Peyer's patch (tissue), 4 donors: ENCODE measurements at regions not wholly inside any gene's neighbourhood (a gene's known extent, or its start where the extent isn't known, plus 50 kb on each side); places are given as distances from the start of the nearest gene placed in this dataset.

Experiments used
- DNase-seq, 3 donors: peaks; one replicate each; pipeline ENCODE4 v3.0.0-alpha.2; 2017 to 2019
- H3K27ac ChIP-seq, 4 donors: fragments of 200-600 bp; sonication (generic); one replicate each; pipeline ENCODE4 v1.5.1; 2016 to 2019
- H3K27me3 ChIP-seq, 2 donors: fragments of 200-600 bp; sonication (generic); one replicate each; pipeline ENCODE4 v1.5.1; 2019
- H3K36me3 ChIP-seq, 3 donors: fragments of 200-600 bp; sonication (generic); one replicate each; pipeline ENCODE4 v1.5.1; 2016 to 2019
- H3K4me1 ChIP-seq, 4 donors: fragments of 200-600 bp; sonication (generic); one replicate each; pipeline ENCODE4 v1.5.1; 2016 to 2019
- H3K4me3 ChIP-seq, 4 donors: fragments of 200-600 bp; sonication (generic); 1 replicate in 3 of 4; 2 replicates in 1 of 4; pipeline ENCODE4 v1.5.1; 2016 to 2019; ENCODE audit warnings: mild to moderate bottlenecking in 1 of 4
- H3K9me3 ChIP-seq, 4 donors: fragments of 200-600 bp; sonication (generic); one replicate each; pipeline ENCODE4 v1.5.1; 2016 to 2019; ENCODE audit warnings: mild to moderate bottlenecking in 1 of 4
- POLR2A ChIP-seq, 2 donors: fragments of 450-650 bp; IDR thresholded peaks; one replicate each; pipeline ENCODE4 v1.5.1; 2017; ENCODE audit warnings: antibody characterized with exemption in 2 of 2, mild to moderate bottlenecking in 2 of 2, moderate library complexity in 2 of 2
- TF ChIP-seq, protein P1 (sequence below), 6 experiments: fragments of 450-650 bp in 4 of 6; fragments of 200-600 bp in 2 of 6; sonication (generic) in 1 of 6; IDR thresholded peaks; one replicate each; pipeline ENCODE4 v1.5.1; 2017 to 2019; ENCODE audit warnings: antibody characterized with exemption in 6 of 6, mild to moderate bottlenecking in 3 of 6, moderate library complexity in 1 of 6

GRCh38 chr2:175525975-175526374, 344.5 kb upstream of the ATP5MC3 start:
- Histone ChIP-seq H3K4me1 (no peaks in the 10 kb centered on the region), H3K27me3 (no peaks in the 10 kb centered on the region), H3K36me3 (no peaks in the 10 kb centered on the region), H3K4me3 (no peak overlapping the region), H3K27ac (no peak overlapping the region), H3K9me3 (no peaks in the 10 kb centered on the region)
- TF ChIP-seq, protein P1, sequence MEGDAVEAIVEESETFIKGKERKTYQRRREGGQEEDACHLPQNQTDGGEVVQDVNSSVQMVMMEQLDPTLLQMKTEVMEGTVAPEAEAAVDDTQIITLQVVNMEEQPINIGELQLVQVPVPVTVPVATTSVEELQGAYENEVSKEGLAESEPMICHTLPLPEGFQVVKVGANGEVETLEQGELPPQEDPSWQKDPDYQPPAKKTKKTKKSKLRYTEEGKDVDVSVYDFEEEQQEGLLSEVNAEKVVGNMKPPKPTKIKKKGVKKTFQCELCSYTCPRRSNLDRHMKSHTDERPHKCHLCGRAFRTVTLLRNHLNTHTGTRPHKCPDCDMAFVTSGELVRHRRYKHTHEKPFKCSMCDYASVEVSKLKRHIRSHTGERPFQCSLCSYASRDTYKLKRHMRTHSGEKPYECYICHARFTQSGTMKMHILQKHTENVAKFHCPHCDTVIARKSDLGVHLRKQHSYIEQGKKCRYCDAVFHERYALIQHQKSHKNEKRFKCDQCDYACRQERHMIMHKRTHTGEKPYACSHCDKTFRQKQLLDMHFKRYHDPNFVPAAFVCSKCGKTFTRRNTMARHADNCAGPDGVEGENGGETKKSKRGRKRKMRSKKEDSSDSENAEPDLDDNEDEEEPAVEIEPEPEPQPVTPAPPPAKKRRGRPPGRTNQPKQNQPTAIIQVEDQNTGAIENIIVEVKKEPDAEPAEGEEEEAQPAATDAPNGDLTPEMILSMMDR (IDR thresholded peaks at IDR 0.05) = no peak
- TF ChIP-seq POLR2A (IDR thresholded peaks at IDR 0.05) = no peak
- no peak for DNase-seq

GRCh38 chr2:175523001-175523400, 341.5 kb upstream of the ATP5MC3 start:
- Histone ChIP-seq H3K27me3 (no peaks in the 10 kb centered on the region), H3K27ac (no peak overlapping the region), H3K9me3 (no peaks in the 10 kb centered on the region), H3K4me3 (no peak overlapping the region), H3K4me1 (no peaks in the 10 kb centered on the region), H3K36me3 (no peaks in the 10 kb centered on the region)
- TF ChIP-seq, protein P1 (IDR thresholded peaks at IDR 0.05) = no peak
- TF ChIP-seq POLR2A (IDR thresholded peaks at IDR 0.05) = no peak
- no peak for DNase-seq

- H3K9me3 ChIP-seq = no peaks in the 10 kb centered on the region
- no peaks in the 10 kb centered on the region for H3K27me3 ChIP-seq
- no peak overlapping the region for H3K27ac ChIP-seq
- H3K36me3 ChIP-seq = no peaks in the 10 kb centered on the region
- H3K4me1 ChIP-seq = no peaks in the 10 kb centered on the region
- no peak overlapping the region for H3K4me3 ChIP-seq
- no peak for DNase-seq
- TF ChIP-seq, protein P1 (IDR thresholded peaks at IDR 0.05) = no peak
- no peak for TF ChIP-seq POLR2A (IDR thresholded peaks at IDR 0.05)
These were observed 336.7 kb upstream of the ATP5MC3 start for GRCh38 chr2:175518206-175518605.

DNA sequence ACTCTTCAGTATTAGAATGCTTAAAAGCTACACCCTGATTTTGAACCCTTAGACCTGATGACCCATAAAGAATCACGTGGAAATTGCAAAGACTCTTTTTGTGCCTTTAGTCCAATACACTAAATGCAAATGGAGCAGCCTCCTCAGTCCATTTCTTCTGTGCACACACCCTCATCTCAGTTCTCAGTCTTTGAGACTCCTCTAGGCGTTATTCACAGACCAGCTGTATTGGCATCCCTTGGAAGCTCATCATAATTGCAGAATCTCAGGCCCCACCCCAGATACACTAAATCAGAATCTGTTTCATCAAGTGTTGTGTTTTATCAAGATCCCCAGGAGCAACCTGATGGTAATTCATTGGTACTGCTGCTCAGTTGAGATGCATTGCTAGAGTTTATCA, 335.0 kb upstream of the ATP5MC3 start:
- H3K27ac ChIP-seq = no peak overlapping the region
- H3K27me3 ChIP-seq = no peaks in the 10 kb centered on the region
- DNase-seq = no peak
- H3K9me3 ChIP-seq = no peaks in the 10 kb centered on the region
- no peak for TF ChIP-seq POLR2A (IDR thresholded peaks at IDR 0.05)
- TF ChIP-seq, protein P1 (IDR thresholded peaks at IDR 0.05) = no peak
- no peaks in the 10 kb centered on the region for H3K36me3 ChIP-seq
- H3K4me1 ChIP-seq = no peaks in the 10 kb centered on the region
- no peak overlapping the region for H3K4me3 ChIP-seq

DNA sequence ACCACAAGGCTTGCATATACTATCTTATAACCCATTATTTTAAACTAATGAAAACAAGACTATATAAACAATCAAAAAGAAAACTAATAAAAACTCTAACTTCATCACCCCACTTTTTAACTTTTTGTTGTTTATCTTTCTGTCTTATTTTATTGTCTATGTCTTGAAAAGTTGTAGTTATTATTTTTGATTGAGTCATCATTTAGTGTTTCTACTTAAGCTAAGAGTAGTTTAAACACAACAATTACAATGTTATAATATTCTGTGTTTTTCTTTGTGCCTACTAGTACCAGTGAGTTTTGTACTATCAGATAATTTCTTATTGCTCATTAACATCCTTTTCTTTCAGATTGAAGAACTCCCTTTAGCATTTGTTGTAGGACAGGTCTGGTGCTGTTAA, 318.7 kb upstream of the ATP5MC3 start:
- no peak for DNase-seq
- TF ChIP-seq POLR2A (IDR thresholded peaks at IDR 0.05) = no peak
- TF ChIP-seq, protein P1 (IDR thresholded peaks at IDR 0.05) = no peak
- no peaks in the 10 kb centered on the region for H3K36me3 ChIP-seq

DNA sequence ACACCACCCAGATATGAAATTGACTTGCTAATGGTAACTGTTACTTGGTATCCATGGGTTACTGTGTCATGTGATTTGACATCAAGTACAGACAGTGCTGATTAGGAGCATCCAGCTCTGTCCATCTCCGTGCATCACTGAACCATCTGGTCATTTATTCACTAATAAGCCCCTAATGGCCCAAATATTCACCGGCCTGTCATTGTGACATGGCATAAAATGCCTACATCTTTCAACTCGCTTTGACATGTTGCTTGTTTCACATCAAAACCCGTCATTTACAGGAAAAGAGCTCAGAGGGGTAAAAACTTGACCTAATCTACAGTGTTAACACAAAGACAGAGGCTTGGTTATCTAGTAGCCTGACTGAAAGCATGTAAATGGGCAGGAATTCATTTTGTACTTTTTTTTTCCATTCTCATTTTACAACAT, 308.9 kb upstream of the ATP5MC3 start:
- no peak for DNase-seq
- H3K27ac ChIP-seq = no peak overlapping the region
- H3K36me3 ChIP-seq = no peaks in the 10 kb centered on the region
- H3K4me3 ChIP-seq = no peak overlapping the region
- no peaks in the 10 kb centered on the region for H3K27me3 ChIP-seq
- TF ChIP-seq, protein P1 (IDR thresholded peaks at IDR 0.05) = no peak
- TF ChIP-seq POLR2A (IDR thresholded peaks at IDR 0.05) = no peak
- no peaks in the 10 kb centered on the region for H3K9me3 ChIP-seq
- no peaks in the 10 kb centered on the region for H3K4me1 ChIP-seq

More for the DNA sequence above, 318.7 kb upstream of the ATP5MC3 start:
- Histone ChIP-seq H3K4me1 (no peaks in the 10 kb centered on the region), H3K27ac (no peak overlapping the region), H3K27me3 (no peaks in the 10 kb centered on the region), H3K9me3 (peaks cover 0 to 2% (median 0%) of the 10 kb centered on the region in 4 donors), H3K4me3 (no peak overlapping the region)
